GM19372 (cell line): ENCODE measurements at regions not wholly inside any gene's neighbourhood (a gene's known extent, or its start where the extent isn't known, plus 50 kb on each side); places are given as distances from the start of the nearest gene placed in this dataset.

Experiments
- ATAC-seq: cut with Tn5 transposase; IDR thresholded peaks from one replicate; pipeline ENCODE4 v1.9.1; 2021; ENCODE audit warnings: mild to moderate bottlenecking, low read depth, moderate library complexity; ENCODE audit not compliant: unreplicated experiment

DNA sequence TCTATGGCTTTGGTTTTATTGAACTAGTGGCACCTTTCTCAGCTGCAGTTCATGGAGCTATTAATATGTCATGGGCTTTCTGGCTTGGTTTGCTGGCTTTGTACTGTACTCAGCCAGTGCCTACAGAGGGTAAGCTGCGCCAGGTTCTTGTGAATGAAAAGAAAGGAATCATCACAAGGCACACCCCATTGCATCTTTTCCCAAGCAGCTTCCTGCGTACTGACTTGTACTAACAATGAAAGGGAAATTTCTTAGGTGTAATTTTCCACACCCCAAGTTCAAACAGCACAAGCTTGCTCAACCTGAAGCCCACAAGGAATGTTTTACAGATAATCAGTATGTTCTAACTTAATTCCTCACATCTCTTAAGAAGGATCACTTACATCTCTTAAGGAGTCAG lies 78.0 kb upstream of the TNFSF18 start:
- ATAC-seq, result no peak

DNA sequence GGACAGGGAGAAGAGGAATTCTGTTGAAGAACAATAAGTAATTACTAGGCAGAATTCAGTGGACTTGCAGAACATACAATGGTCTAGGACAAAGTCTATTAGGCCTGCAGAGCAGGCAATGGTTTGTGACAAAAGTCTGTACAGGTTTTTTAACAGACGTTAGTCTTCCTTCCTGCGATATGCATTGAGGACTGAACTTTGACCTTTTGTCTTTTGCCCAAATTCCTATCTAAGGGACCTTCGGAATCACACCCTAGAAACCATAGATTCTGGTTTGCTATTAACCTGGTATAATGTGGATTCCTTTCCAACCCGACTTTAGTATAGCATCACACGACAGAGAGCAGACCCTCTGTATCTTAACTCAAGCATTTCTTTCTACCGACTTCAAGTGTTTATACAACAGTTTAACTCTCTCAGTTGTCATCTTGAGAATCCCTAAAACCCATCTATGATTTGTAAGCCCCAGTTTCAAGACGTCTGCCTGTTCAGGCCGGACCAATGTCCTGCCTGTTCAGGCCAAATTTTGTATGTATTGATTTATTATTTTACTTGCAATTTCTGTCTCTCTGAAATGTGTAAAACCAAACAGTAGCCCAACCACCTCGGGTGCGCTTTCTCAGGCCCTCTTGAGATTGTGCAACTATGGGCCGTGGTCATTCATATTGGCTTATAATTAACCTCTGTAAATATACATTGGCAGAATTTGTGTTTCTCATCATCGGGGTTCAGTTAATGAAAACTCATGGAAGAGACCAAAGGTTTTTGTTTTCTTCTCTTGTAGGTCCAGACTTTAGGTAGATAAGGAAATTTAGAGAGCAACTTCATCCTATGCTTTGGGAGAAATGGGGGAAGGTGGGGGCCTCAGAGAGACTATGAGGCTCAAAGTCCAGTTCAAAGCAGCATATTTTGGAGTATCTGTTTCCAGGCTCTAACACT lies 76.9 kb upstream of the TNFSF18 start:
- ATAC-seq, result no peak

DNA sequence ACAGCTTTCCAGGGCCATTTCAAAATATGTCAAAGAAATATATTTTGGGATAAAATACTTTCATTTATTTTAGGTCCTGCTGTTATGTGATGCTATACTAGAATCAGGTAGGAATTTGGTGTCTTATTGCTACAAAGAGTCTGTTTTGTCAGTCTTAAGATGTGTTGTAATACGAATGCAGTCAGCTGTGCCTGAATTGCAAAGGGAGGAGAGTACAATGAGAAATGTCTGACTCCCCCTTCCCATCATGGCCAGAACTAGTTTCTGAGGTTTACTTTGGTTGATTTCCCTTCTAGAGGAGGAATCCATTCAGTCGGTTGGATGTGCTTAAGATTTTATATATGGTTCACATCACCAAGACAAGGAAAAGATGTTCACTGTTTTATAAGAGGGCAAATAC lies 75.7 kb upstream of the TNFSF18 start:
- no peak for ATAC-seq

DNA sequence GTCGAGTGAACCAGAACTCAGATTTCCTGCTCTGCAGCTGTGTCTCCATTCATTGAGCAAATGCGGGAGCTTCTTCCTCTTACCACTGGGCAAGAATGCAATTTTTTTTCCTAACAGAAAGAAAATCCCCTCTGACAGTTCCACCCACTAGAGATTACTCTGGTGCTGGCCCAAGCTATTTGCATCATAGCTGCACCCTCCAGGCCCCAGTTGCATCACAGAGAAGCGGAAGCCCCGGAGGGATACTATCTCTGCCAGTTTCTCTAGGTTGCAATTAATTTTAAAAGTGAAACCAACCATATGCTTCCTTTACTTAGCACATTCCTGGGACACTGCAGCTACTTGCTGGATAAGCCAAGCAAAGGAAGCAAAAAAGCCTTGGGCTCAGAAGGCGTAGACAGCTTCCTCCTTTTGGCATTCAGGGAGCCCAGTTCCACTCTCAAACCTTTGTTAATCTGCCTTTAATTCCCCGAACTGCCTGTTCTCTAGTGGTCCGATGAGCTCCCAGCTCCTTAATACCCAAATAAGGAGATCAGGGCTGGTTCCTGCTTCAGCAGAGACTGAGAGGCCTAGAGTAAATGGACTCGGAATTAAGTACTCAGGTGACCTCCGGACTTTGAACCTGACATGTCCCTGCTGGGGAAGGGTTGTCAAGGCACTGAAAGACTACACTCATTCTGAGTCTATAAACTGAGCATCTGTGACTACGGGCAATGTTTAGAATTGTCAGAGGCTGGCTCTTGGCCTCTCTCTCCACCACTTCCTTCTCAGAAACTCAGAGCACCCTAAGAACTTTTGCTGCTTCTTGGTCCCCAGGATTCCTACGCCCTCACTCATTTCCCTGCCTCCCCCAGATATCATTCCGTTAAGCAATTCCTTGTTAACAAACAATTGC lies 72.5 kb upstream of the TNFSF18 start:
- no peak for ATAC-seq

DNA sequence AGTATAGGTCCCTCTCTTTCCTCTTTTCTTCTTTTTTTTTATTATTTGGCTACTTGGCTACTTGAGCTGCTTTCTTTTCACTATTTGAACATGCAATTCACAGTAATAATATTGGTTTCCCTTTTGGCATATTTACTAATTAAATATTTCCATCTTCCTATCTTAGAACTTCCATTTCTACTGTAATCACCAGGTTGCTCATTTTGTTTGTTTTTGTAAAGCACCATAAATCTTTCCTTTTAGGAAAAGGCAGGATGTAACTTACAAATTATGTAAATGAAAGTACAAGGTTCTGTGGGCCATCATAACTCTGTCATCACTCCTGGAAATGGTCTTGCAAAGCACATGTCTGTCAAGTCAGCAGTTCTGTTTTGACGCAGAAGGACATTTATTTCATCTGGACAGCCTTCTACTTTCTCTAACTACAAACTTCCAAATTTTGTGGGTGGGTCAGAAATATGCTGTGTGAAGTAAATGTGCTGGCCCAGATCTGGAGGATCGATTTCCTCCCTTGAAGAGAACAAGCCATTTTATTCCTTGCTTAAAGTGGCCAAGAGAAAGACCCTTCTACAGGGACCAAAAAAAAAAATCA lies 71.7 kb upstream of the TNFSF18 start:
- no peak for ATAC-seq

DNA sequence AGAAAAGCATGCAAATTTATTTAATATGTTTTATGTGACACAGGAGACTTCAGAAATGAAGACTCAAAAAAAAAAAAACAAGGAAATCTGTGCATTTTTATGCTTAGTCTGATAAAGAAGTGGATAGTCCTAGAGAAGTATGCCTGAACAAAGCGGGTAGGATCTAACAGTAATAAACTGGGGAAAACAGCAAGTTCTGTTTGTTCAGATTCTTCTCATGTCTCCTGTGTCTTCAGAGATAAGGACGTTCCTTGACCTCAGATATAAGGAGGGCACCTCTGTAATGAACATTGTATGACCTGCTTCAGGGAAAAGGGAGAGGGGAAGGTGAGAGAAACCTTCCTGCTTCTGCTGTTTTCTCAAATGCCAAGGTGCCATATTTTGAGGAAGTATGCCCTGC lies 67.7 kb upstream of the TNFSF18 start:
- ATAC-seq, result no peak

DNA sequence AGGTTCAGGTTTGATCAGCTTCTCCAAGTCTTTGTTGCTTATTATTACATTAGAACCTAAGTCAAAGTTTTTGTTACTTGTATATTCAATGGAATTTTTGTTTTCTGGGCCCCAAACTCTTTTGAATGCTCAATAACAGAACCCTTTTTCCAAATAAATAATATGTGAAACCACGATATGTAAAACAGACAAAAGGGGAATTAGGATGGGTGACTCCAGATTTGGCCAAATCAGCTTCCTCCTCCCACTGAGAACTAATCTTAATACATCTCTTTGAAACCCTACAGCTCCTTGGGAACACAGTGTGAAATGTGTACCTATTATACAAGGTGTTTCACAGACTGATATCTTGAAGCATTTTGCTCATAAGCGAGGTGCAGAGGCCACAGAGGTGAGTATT lies 67.0 kb upstream of the TNFSF18 start:
- no peak for ATAC-seq

DNA sequence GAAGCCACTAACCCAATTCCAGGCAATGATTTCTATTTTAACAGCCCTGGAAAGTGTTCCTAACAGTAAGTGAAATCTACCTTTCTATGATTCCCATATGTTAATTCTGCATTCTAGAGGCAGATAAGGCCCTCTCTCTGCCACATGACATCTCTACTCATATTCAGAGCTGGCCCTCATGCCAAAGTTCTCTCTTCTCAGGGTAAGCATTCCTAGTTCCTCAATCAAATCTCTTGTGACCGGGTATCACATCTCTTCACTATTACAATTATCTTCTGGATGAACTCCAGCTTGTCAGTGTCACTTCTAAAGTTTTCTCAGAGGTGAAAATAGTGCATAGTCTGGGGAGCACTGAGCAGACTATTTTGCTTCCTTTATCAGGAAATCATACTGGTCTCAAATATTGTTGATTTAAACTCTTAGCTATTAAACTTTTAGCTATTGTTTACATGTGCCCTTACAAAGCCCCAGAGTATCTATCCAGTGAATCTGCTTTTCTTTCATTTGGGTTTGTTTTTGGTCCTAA lies 66.4 kb upstream of the TNFSF18 start:
- no peak for ATAC-seq

DNA sequence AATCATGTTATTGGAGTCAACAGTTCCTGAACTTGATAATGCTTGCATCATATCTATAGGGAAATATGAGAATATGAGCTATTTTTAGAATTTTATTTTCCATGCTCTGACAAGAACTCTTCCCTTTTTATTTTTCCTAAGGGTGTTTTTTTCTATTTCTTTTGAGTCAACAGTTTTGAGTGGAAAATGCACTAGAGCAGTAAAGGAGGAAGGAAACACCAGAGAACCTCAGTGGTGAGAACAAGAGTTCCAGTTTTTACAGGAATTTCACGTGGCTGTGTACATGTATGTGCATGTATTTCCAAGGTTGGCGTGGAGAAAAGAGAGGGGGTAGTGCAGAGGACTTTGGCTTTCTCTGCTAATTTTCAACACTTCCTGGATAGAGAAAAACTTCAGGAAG lies 63.6 kb upstream of the TNFSF18 start:
- ATAC-seq, result no peak

DNA sequence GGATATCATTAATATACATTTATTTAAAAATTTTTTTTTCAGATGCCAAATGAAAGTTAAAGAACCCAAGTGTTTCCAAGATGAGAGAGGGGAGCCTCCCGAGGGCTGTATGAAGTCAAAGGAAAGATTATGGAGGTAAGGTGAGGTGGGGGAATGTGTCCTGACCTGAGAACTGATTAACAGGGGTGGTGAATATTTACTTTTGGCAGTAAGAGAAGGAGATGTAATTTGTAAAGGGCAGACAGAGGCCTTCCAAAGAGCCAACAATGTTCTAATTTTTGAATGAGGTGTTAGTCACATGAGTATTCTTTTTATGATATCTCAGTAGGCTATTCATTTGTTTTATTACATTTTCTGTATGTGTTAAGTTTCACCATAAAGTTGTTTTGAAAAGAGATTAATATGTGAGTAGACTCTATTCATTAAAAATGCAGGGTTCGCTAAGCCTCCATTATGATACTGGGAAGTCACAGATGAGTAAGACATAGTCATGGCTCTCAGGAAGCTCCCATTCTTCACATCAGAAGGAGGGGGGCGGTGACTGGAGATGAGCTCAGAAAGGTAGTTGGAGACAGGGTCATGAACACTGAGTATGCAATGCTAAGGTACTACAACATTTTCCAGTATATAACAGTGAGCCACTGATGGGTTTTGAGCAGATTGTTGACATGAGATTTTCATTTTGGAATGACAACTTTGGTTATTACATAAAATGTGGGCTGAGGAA lies 62.4 kb upstream of the TNFSF18 start:
- ATAC-seq, result no peak

DNA sequence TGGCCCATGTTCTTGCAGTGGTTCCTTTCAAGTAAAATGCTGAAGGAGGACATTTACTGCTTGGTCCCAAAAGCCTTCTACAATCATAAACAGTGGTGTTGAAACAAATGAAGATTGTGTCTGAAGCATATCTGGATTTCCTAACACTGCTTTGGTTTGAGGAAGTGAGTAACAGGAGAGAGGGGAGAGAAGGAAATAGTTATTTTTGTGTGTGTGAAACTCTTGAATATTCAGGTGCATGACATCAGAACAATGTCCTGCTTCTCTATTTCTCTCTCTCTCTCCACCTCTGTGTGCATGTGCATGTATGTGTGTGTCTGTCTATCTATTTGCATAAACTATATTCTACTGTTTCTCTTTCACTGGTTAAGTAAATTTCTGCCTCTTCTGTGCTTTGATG lies 61.4 kb upstream of the TNFSF18 start:
- peak; percentile 86 for ATAC-seq

DNA sequence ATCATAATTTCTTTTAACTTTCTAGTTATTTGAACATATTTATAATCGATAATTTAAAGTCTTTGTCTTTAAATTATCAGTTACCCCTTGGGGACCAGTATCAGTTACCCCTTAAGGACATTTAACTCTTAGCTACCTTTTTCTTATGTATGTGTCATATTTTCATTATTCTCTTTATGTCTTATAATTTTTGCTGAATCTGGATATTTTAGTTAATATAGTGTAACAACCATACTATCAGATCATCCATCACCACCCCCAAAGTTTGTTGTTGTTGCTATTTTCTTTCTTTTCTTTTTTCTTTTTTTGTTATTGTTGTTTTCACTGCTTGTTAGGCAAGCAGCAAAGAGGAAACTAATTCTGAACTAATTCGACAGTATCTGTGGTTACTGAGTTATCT lies 57.0 kb upstream of the TNFSF18 start:
- no peak for ATAC-seq

DNA sequence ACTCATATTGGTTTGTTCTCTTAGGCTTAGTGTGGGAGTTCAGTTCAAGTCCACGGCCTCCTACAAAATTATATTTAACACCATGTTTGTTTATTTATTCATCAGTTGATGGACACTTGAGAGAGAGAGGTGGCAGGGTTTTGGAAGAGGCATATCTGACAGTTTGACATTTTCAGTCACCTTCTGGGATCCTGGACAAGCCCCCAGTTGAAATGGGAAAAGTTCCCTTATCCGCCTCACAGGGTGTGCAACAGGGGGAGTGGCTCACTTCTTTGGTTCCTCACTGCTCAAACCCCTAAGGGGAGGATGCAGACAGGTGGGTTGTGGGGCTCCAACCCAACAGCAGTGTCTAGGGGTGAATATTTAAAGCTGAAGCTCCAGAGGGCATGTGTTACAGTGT lies 52.3 kb upstream of the TNFSF18 start:
- ATAC-seq, result no peak

DNA sequence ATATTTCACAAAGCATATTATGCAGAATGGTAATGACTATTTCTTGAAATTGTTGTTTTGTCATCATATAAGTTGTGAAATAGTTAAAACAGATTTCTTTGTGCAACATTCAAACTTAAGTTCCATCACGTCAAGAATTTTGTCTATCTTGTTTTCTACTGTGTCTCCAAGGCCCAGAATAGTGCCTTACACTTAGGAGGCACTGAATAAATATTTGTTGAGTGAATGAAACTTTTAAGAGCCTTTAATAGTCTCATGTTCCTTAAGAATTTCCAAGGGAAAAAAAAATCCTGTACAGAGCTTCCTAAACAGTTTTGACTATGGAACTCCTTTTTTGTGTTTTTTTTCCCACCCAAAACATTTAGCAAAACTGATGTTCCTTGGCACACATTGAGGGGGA lies 50.8 kb upstream of the TNFSF18 start:
- ATAC-seq, result no peak

DNA sequence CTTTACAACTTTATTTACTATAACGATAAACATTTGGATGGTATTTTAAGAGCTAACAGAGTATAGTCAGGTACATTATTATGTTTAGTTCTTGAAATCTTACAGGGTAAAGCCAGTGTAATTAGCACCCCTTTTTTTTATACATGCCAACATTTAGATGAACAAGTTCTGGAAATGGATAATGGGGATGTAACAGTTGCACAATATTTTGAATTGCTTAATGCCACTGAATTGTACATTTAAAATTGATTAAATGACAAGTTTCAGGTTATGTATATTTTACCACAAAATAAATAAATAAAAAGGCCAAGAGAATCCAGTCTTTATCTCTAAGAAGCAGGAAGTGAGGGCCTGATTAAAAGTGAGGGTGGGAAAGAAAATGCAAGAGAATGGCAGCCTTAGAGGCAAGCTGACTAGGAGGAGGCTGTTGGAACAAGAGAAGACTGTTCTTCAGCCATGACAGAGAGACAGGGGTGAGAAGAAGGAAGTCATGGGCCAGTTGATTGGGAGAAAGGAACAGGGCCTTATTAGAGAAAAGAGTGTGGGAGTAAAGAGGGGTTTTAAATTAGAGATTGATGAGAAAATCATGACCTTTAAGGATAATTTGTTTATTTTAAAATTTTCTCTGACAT lies 49.9 kb upstream of the TNFSF18 start:
- ATAC-seq, result no peak
